Endothelial cell of umbilical vein (primary cell): ENCODE measurements at regions not wholly inside any gene's neighbourhood (a gene's known extent, or its start where the extent isn't known, plus 50 kb on each side); places are given as distances from the start of the nearest gene placed in this dataset.

ENCODE experiments used
- CTCF ChIP-seq, 2 donors: IDR thresholded peaks; 1 replicate in 1 of 2; 2 replicates in 1 of 2; pipeline ENCODE4 v1.5.1; 2011; ENCODE audit warnings: low read length in 2 of 2, mild to moderate bottlenecking in 2 of 2, moderate library complexity in 2 of 2, control low read depth in 1 of 2, inconsistent platforms in 1 of 2, low read depth in 1 of 2; ENCODE audit not compliant: insufficient read depth in 1 of 2; ENCODE audit errors: extremely low read depth in 1 of 2
- EZH2 ChIP-seq: IDR thresholded peaks from 2 replicates; pipeline ENCODE4 v1.6.1; 2012; ENCODE audit warnings: borderline replicate concordance, low read depth, mild to moderate bottlenecking, moderate library complexity, low read length, inconsistent platforms; ENCODE audit not compliant: severe bottlenecking
- FOS ChIP-seq: IDR thresholded peaks from 2 replicates; pipeline ENCODE4 v1.6.1; 2011; ENCODE audit warnings: mild to moderate bottlenecking, low read length, moderate library complexity, borderline replicate concordance; ENCODE audit not compliant: insufficient read depth
- GATA2 ChIP-seq: IDR thresholded peaks from 2 replicates; pipeline ENCODE4 v1.7.0; 2011; ENCODE audit warnings: low read depth, mild to moderate bottlenecking, moderate library complexity, mixed read lengths, low read length; ENCODE audit not compliant: insufficient read length, insufficient read depth
- JUN ChIP-seq: IDR thresholded peaks from 2 replicates; pipeline ENCODE4 v1.6.1; 2011; ENCODE audit warnings: borderline replicate concordance, low read depth; ENCODE audit not compliant: insufficient read length, insufficient read depth
- MAX ChIP-seq: IDR thresholded peaks from 2 replicates; pipeline ENCODE4 v1.6.1; 2011; ENCODE audit not compliant: insufficient read depth, insufficient read length
- MYC ChIP-seq: IDR thresholded peaks from one replicate; pipeline ENCODE4 v1.6.1; 2011; ENCODE audit warnings: mild to moderate bottlenecking, low read depth, low read length
- POLR2A ChIP-seq: IDR thresholded peaks from 2 replicates; pipeline ENCODE4 v1.6.1; 2012; ENCODE audit warnings: low read depth, mild to moderate bottlenecking, control low read depth, low read length
- POLR2AphosphoS5 ChIP-seq: IDR thresholded peaks from 2 replicates; pipeline ENCODE4 v1.6.1; 2012; ENCODE audit warnings: low read depth, mild to moderate bottlenecking, control low read depth, low read length, moderate library complexity; ENCODE audit not compliant: insufficient read depth

- TF ChIP-seq CTCF (IDR thresholded peaks at IDR 0.05; ENCODE audit: extremely low read depth in 1 of 2, insufficient read depth in 1 of 2, low read depth in 1 of 2, low read length in 2 of 2) (no peak), MAX (no peak), EZH2 (no peak), POLR2A (no peak), JUN (no peak), POLR2AphosphoS5 (no peak), MYC (no peak), FOS (no peak), GATA2 (no peak)
Measured at GRCh38 chr22:48627203-48627602, 1200.5 kb downstream of the BRD1 start.
